ENCODE measurements at regions not wholly inside any gene's neighbourhood (a gene's known extent, or its start where the extent isn't known, plus 50 kb on each side); places are given as distances from the start of the nearest gene placed in this dataset.

DNA sequence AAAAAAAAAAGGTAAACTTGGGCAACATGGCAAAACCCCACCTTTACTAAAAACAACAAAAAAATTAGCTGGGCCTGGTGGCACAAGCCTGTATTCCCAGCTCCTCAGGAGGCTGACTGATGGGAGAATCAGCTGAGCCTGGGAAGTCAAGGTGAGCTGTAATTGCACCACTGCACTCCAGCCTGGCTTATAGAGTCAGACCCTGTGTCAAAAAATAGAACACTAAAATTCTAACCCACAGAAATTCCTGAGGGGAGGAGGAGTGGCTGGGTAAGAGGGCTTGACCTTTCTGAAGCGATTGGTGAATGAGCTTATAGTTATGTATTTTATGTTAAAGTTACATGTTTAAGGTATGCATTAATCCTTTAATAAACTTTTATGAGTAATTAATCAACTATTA, 53.3 kb downstream of the FAT3 start:
- TF ChIP-seq RAD21 (IDR thresholded peaks at IDR 0.05; ENCODE audit: low read length) (no peak), EZH2phosphoT487 (IDR thresholded peaks at IDR 0.05; ENCODE audit: borderline replicate concordance, low read depth) (no peak), MXI1 (IDR thresholded peaks at IDR 0.05; ENCODE audit: low read depth, low read length) (no peak), EP300 (IDR thresholded peaks at IDR 0.05; ENCODE audit: borderline replicate concordance in 1 of 2, low read depth in 1 of 2, low read length in 1 of 2) (no peak)
- TF ChIP-seq, protein P1, sequence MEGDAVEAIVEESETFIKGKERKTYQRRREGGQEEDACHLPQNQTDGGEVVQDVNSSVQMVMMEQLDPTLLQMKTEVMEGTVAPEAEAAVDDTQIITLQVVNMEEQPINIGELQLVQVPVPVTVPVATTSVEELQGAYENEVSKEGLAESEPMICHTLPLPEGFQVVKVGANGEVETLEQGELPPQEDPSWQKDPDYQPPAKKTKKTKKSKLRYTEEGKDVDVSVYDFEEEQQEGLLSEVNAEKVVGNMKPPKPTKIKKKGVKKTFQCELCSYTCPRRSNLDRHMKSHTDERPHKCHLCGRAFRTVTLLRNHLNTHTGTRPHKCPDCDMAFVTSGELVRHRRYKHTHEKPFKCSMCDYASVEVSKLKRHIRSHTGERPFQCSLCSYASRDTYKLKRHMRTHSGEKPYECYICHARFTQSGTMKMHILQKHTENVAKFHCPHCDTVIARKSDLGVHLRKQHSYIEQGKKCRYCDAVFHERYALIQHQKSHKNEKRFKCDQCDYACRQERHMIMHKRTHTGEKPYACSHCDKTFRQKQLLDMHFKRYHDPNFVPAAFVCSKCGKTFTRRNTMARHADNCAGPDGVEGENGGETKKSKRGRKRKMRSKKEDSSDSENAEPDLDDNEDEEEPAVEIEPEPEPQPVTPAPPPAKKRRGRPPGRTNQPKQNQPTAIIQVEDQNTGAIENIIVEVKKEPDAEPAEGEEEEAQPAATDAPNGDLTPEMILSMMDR (IDR thresholded peaks at IDR 0.05) = no peak

All from SK-N-SH (cell line).